IMR-90 (cell line): ENCODE measurements at regions not wholly inside any gene's neighbourhood (a gene's known extent, or its start where the extent isn't known, plus 50 kb on each side); places are given as distances from the start of the nearest gene placed in this dataset.

Experiments
- ATAC-seq: fragments of 200-7000 bp; cut with Tn5 transposase; 2 replicates; pipeline ENCODE4 v1.9.1; 2020; ENCODE audit warnings: low read depth, mild to moderate bottlenecking, moderate library complexity
- BruUV-seq: library from RNA; stranded (reverse); fragments of 400-500 nt; replicated peaks from 2 replicates; lab custom pipeline; 2021; lab: Mats Ljungman, UMichigan
- CTCF ChIA-PET: fragments of 300-600 bp; formaldehyde crosslinking; extraction: SDS; loops from one replicate; lab custom pipeline; 2021; ENCODE audit warnings: antibody characterized with exemption; lab: Yijun Ruan, JAX
- POLR2A ChIA-PET: fragments of 300-600 bp; sonication (Branson Sonifier 250); formaldehyde crosslinking; loops from one replicate; lab custom pipeline; 2022; ENCODE audit warnings: antibody characterized with exemption; ENCODE audit not compliant: unreplicated experiment; lab: Charles Lee
- DNase-seq: peaks from one replicate; pipeline ENCODE4 v3.0.0; 2013
- H2AFZ ChIP-seq: replicated peaks from 2 replicates; pipeline ENCODE3; 2013; ENCODE audit warnings: low read length, mild to moderate bottlenecking; ENCODE audit not compliant: poor library complexity
- H2AK5ac ChIP-seq: 2 replicates; pipeline ENCODE4 v1.6.1; 2013; ENCODE audit warnings: low read depth, low read length, inconsistent platforms
- H2AK9ac ChIP-seq: replicated peaks from 2 replicates; pipeline ENCODE3; 2013; ENCODE audit warnings: mild to moderate bottlenecking, low read depth, low read length, moderate library complexity; ENCODE audit not compliant: poor library complexity
- H2BK120ac ChIP-seq: 2 replicates; pipeline ENCODE4 v1.6.1; 2013; ENCODE audit warnings: low read depth, low read length, inconsistent platforms
- H2BK15ac ChIP-seq: 3 replicates; pipeline ENCODE4 v1.6.1; 2013; ENCODE audit warnings: low read depth, low read length, inconsistent platforms
- H2BK20ac ChIP-seq: 2 replicates; pipeline ENCODE4 v1.6.1; 2013; ENCODE audit warnings: low read depth, mild to moderate bottlenecking, inconsistent platforms, low read length, moderate library complexity
- H2BK5ac ChIP-seq: 2 replicates; pipeline ENCODE4 v1.6.1; 2013; ENCODE audit warnings: mild to moderate bottlenecking, low read depth, low read length, inconsistent platforms; ENCODE audit not compliant: poor library complexity, severe bottlenecking
- H3K14ac ChIP-seq: replicated peaks from 2 replicates; pipeline ENCODE4 v1.6.1; 2013; ENCODE audit warnings: low read depth, low read length, inconsistent platforms
- H3K18ac ChIP-seq: 2 replicates; pipeline ENCODE4 v1.6.1; 2013; ENCODE audit warnings: low read depth, low read length, control low read depth
- H3K23ac ChIP-seq: 2 replicates; pipeline ENCODE4 v1.6.1; 2013; ENCODE audit warnings: low read depth, low read length, inconsistent platforms
- H3K27ac ChIP-seq: 2 replicates; pipeline ENCODE4 v1.5.1; 2013; ENCODE audit warnings: mild to moderate bottlenecking, control low read depth, low read length; ENCODE audit not compliant: insufficient read depth
- H3K27me3 ChIP-seq: 2 replicates; pipeline ENCODE4 v1.6.1; 2013; ENCODE audit warnings: low read length; ENCODE audit not compliant: control insufficient read depth, insufficient read depth
- H3K36me3 ChIP-seq: 2 replicates; pipeline ENCODE4 v1.6.1; 2013; ENCODE audit warnings: low read length, mixed read lengths; ENCODE audit not compliant: control insufficient read depth, insufficient read depth
- H3K4ac ChIP-seq: 2 replicates; pipeline ENCODE4 v1.6.1; 2013; ENCODE audit warnings: low read depth, low read length, inconsistent platforms
- H3K4me1 ChIP-seq: 2 replicates; pipeline ENCODE4 v1.6.1; 2013; ENCODE audit warnings: low read length, mixed read lengths; ENCODE audit not compliant: control insufficient read depth, insufficient read depth
- H3K4me2 ChIP-seq: 2 replicates; pipeline ENCODE4 v1.6.1; 2013; ENCODE audit warnings: low read depth, mild to moderate bottlenecking, control low read depth, low read length, moderate library complexity
- H3K4me3 ChIP-seq: 2 replicates; pipeline ENCODE4 v1.5.1; 2013; ENCODE audit warnings: low read depth, mild to moderate bottlenecking, control low read depth, low read length, moderate library complexity; ENCODE audit not compliant: insufficient read depth
- H3K56ac ChIP-seq: 2 replicates; pipeline ENCODE4 v1.6.1; 2013; ENCODE audit warnings: low read length, inconsistent platforms; ENCODE audit not compliant: insufficient read depth; ENCODE audit errors: extremely low read depth
- H3K79me1 ChIP-seq, 2 experiments: 2 replicates each; pipeline ENCODE4 v1.6.1; 2013; ENCODE audit warnings: low read length in 2 of 2, inconsistent platforms in 1 of 2, low read depth in 1 of 2
- H3K9ac ChIP-seq: 2 replicates; pipeline ENCODE4 v1.6.1; 2013; ENCODE audit warnings: low read depth, low read length, control low read depth
- H3K9me1 ChIP-seq: 2 replicates; pipeline ENCODE4 v1.6.1; 2013; ENCODE audit warnings: low read length, inconsistent platforms; ENCODE audit not compliant: insufficient read depth
- H3K9me3 ChIP-seq: 2 replicates; pipeline ENCODE4 v1.6.1; 2013; ENCODE audit warnings: low read length; ENCODE audit not compliant: control insufficient read depth, insufficient read depth
- H4K20me1 ChIP-seq: 2 replicates; pipeline ENCODE4 v1.6.1; 2013; ENCODE audit warnings: low read length, inconsistent platforms; ENCODE audit not compliant: insufficient read depth
- H4K5ac ChIP-seq: 2 replicates; pipeline ENCODE4 v1.6.1; 2013; ENCODE audit warnings: mild to moderate bottlenecking, low read depth, low read length, control low read depth
- H4K8ac ChIP-seq, 2 experiments: 2 replicates each; pipeline ENCODE4 v1.6.1; 2013; ENCODE audit warnings: low read depth in 2 of 2, low read length in 2 of 2, control low read depth in 1 of 2, inconsistent platforms in 1 of 2
- H4K91ac ChIP-seq: 2 replicates; pipeline ENCODE4 v1.6.1; 2013; ENCODE audit warnings: low read depth, low read length, inconsistent platforms; ENCODE audit not compliant: insufficient read depth
- FOS ChIP-seq: fragments of 150-350 bp; IDR thresholded peaks from 2 replicates; pipeline ENCODE4 v1.6.1; 2016; ENCODE audit warnings: low read depth, low read length
- SMC3 ChIP-seq: fragments of 150-350 bp; IDR thresholded peaks from 2 replicates; pipeline ENCODE4 v1.6.1; 2016; ENCODE audit warnings: low read depth, mild to moderate bottlenecking, antibody characterized with exemption, low read length, moderate library complexity
- WGBS, 2 experiments: methylation state at CpG; one replicate each; pipeline versions ENCODE4 v1.1.5 to v1.1.7; 2013; ENCODE audit warnings: missing lambda C conversion rate in 2 of 2; ENCODE audit not compliant: insufficient read length in 1 of 2; ENCODE audit errors: extremely low coverage in 2 of 2; 5-methylcytosine and 5-hydroxymethylcytosine counted together
- dilution Hi-C: fragments of 300-500 bp; cut with HindIII; formaldehyde crosslinking; loops from one replicate; pipeline ENCODE4 v1.14.3; 2018; ENCODE audit warnings: low sequenced_read_pairs; ENCODE audit not compliant: unreplicated experiment
- in situ Hi-C: fragments of 300-500 bp; cut with MboI; formaldehyde crosslinking; loops from 3 replicates; pipeline ENCODE4 v1.14.3; 2019; ENCODE audit warnings: low sequenced_read_pairs, inconsistent platforms, mixed read lengths
- intact Hi-C: fragments of 100-400 bp; cut with micrococcal nuclease; formaldehyde crosslinking; loops from 2 replicates; pipeline ENCODE4 v1.10.0; 2022
- TF ChIP-seq, protein P1 (sequence below): conservative IDR thresholded peaks from 2 replicates; pipeline ENCODE4 v1.5.1; 2012; ENCODE audit warnings: mild to moderate bottlenecking, low read depth, low read length, improper control_type of control experiment
- TF ChIP-seq, protein P2 (sequence below): fragments of 150-350 bp; IDR thresholded peaks from 2 replicates; pipeline ENCODE4 v1.6.1; 2016; ENCODE audit warnings: low read depth, mild to moderate bottlenecking, low read length, moderate library complexity, borderline replicate concordance

DNA sequence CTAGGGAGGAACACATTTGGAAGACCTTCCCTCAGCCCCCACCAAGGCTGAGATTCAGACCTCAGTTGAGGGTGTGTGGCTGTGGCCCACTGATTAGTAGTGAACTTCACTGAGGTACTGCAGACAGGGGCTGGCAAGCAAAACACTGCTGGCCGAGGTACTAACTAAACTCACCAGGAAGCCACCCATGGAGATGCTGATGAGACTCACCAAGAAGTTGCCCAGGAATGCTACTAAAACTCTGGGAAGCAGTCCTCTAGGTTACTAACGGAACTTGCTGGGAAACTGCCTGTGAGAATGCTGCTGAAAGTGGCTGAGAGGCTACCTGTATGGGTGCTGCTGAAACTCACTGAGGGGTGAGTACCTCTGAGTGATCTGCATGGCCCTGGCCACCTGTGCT is 372.4 kb upstream of the RPS6KA3 start:
- Histone ChIP-seq H4K91ac (no peak overlapping the region), H3K9ac (no peak overlapping the region), H3K23ac (no peak overlapping the region), H3K4ac (no peak overlapping the region), H3K27ac (no peak overlapping the region), H2BK5ac (no peak overlapping the region), H4K5ac (no peak overlapping the region), H4K8ac (no peak overlapping the region), H2BK15ac (no peak overlapping the region), H3K14ac (no peak overlapping the region), H3K9me3 (no peaks in the 10 kb centered on the region), H2AK9ac (no peak overlapping the region), H4K20me1 (no peaks in the 10 kb centered on the region), H3K56ac (no peak overlapping the region), H3K9me1 (no peaks in the 10 kb centered on the region), H2BK20ac (no peak overlapping the region), H2AFZ (no peak overlapping the region), H3K79me1 (no peaks in the 10 kb centered on the region), H3K4me1 (no peaks in the 10 kb centered on the region), H3K4me3 (no peak overlapping the region), H3K4me2 (no peak overlapping the region), H2AK5ac (no peak overlapping the region), H3K27me3 (no peaks in the 10 kb centered on the region), H2BK120ac (no peak overlapping the region), H3K36me3 (no peaks in the 10 kb centered on the region), H3K18ac (no peak overlapping the region)
- ChIA-PET POLR2A (no interaction called here), CTCF (no interaction called here)
- intact Hi-C loops: no loop called here
- ATAC-seq (no peak), DNase-seq (no peak)
- no TSS peak for BruUV-seq
- in situ Hi-C loops: no loop called here
- 14% methylated on average over 1 of the region's 2 CpGs; no CpG with 5 or more reads in 1 of the 2 experiments for WGBS, 2 experiments
- TF ChIP-seq SMC3: no peak
- TF ChIP-seq FOS: no peak
- TF ChIP-seq, protein P1, sequence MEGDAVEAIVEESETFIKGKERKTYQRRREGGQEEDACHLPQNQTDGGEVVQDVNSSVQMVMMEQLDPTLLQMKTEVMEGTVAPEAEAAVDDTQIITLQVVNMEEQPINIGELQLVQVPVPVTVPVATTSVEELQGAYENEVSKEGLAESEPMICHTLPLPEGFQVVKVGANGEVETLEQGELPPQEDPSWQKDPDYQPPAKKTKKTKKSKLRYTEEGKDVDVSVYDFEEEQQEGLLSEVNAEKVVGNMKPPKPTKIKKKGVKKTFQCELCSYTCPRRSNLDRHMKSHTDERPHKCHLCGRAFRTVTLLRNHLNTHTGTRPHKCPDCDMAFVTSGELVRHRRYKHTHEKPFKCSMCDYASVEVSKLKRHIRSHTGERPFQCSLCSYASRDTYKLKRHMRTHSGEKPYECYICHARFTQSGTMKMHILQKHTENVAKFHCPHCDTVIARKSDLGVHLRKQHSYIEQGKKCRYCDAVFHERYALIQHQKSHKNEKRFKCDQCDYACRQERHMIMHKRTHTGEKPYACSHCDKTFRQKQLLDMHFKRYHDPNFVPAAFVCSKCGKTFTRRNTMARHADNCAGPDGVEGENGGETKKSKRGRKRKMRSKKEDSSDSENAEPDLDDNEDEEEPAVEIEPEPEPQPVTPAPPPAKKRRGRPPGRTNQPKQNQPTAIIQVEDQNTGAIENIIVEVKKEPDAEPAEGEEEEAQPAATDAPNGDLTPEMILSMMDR: no peak
- TF ChIP-seq, protein P2, sequence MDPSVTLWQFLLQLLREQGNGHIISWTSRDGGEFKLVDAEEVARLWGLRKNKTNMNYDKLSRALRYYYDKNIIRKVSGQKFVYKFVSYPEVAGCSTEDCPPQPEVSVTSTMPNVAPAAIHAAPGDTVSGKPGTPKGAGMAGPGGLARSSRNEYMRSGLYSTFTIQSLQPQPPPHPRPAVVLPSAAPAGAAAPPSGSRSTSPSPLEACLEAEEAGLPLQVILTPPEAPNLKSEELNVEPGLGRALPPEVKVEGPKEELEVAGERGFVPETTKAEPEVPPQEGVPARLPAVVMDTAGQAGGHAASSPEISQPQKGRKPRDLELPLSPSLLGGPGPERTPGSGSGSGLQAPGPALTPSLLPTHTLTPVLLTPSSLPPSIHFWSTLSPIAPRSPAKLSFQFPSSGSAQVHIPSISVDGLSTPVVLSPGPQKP: no peak
- dilution Hi-C loops: no loop called here
